ENCODE measurements at regions not wholly inside any gene's neighbourhood (a gene's known extent, or its start where the extent isn't known, plus 50 kb on each side); places are given as distances from the start of the nearest gene placed in this dataset.

DNA sequence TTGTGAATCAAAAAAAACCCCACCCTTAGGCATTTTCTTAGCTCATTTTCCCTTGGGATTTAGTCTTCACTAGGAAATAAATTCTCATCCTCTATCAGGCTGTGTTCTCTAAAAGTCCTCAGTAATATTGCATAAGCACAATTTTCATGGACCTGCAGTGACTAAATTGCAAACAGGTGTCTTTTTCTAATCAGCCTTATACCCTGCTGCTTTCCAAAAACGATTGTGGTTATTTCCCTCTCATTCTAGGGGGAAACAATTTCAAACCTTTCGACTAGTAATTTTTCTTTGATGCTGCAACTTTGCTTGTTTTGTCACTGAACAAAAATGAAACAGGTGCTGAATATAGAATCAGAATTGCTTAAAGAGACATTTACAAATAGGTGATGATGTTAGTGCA, 549.9 kb downstream of the PDHA2 start:
- TF ChIP-seq, protein P1, sequence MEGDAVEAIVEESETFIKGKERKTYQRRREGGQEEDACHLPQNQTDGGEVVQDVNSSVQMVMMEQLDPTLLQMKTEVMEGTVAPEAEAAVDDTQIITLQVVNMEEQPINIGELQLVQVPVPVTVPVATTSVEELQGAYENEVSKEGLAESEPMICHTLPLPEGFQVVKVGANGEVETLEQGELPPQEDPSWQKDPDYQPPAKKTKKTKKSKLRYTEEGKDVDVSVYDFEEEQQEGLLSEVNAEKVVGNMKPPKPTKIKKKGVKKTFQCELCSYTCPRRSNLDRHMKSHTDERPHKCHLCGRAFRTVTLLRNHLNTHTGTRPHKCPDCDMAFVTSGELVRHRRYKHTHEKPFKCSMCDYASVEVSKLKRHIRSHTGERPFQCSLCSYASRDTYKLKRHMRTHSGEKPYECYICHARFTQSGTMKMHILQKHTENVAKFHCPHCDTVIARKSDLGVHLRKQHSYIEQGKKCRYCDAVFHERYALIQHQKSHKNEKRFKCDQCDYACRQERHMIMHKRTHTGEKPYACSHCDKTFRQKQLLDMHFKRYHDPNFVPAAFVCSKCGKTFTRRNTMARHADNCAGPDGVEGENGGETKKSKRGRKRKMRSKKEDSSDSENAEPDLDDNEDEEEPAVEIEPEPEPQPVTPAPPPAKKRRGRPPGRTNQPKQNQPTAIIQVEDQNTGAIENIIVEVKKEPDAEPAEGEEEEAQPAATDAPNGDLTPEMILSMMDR (IDR thresholded peaks at IDR 0.05; ENCODE audit: extremely low read depth in 1 of 2, insufficient read depth in 1 of 2, low read depth in 1 of 2, low read length in 2 of 2), result no peak
- TF ChIP-seq EZH2 (IDR thresholded peaks at IDR 0.05; ENCODE audit: borderline replicate concordance, low read depth, low read length, severe bottlenecking), result no peak
- no peak for TF ChIP-seq POLR2A (IDR thresholded peaks at IDR 0.05; ENCODE audit: low read depth, low read length)
- TF ChIP-seq GATA2 (IDR thresholded peaks at IDR 0.05; ENCODE audit: insufficient read depth, insufficient read length, low read depth, low read length), result no peak
- TF ChIP-seq POLR2AphosphoS5 (IDR thresholded peaks at IDR 0.05; ENCODE audit: insufficient read depth, low read depth, low read length), result no peak
- TF ChIP-seq, protein P2, sequence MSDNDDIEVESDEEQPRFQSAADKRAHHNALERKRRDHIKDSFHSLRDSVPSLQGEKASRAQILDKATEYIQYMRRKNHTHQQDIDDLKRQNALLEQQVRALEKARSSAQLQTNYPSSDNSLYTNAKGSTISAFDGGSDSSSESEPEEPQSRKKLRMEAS (IDR thresholded peaks at IDR 0.05; ENCODE audit: insufficient read depth, insufficient read length), result no peak
